ENCODE measurements at regions not wholly inside any gene's neighbourhood (a gene's known extent, or its start where the extent isn't known, plus 50 kb on each side); places are given as distances from the start of the nearest gene placed in this dataset.

GRCh38 chr3:87614998-87615397 lies 338.6 kb upstream of the POU1F1 start:
- no peaks in the 10 kb centered on the region for H3K4me1 ChIP-seq (ENCODE audit: insufficient read depth, insufficient read length)
- no peak for DNase-seq (ENCODE audit: low read depth, low spot score)
- H3K36me3 ChIP-seq (ENCODE audit: insufficient read depth, insufficient read length, low read length), result no peaks in the 10 kb centered on the region
- H3K9ac ChIP-seq (ENCODE audit: insufficient read length, low read depth), result no peak overlapping the region
- H3K27me3 ChIP-seq (ENCODE audit: insufficient read depth, insufficient read length), result no peaks in the 10 kb centered on the region
- H3K9me3 ChIP-seq (ENCODE audit: insufficient read depth, low read length), result peaks cover 32% of the 10 kb centered on the region
- TF ChIP-seq ZNF274 (IDR thresholded peaks at IDR 0.05; ENCODE audit: low read depth, low read length), result no peak
- no peak for TF ChIP-seq YY1 (IDR thresholded peaks at IDR 0.05; ENCODE audit: insufficient read depth, insufficient read length)
- no peak for TF ChIP-seq SUZ12 (IDR thresholded peaks at IDR 0.05; ENCODE audit: extremely low read depth, insufficient read depth, insufficient read length)
- H3K4me3 ChIP-seq (ENCODE audit: insufficient read length, low read depth), result no peak overlapping the region

DNA sequence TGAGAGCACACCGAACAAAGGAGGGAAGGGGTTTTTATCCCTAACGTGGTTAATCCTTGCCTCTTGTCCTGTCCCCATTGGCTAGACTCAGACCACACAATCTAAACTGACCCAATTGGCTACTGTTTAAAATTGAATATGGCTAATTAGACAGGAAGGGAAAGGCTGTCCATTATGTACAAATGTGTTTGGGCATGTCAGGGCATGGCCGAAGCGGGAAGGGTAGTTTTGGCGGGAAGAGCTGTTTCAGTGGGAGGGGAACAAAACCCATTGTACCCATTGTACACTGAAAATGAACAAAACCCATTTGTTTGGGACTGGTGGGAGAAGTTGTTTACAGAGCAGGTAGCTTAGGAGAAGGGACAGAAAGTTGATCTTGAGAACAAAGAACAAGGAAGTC lies 330.9 kb upstream of the POU1F1 start:
- no peak overlapping the region for H3K9ac ChIP-seq (ENCODE audit: insufficient read length, low read depth)
- H3K36me3 ChIP-seq (ENCODE audit: insufficient read depth, insufficient read length, low read length), result no peaks in the 10 kb centered on the region
- TF ChIP-seq SUZ12 (IDR thresholded peaks at IDR 0.05; ENCODE audit: extremely low read depth, insufficient read depth, insufficient read length) (no peak), ZNF274 (IDR thresholded peaks at IDR 0.05; ENCODE audit: low read depth, low read length) (no peak), YY1 (IDR thresholded peaks at IDR 0.05; ENCODE audit: insufficient read depth, insufficient read length) (no peak)
- DNase-seq (ENCODE audit: low read depth, low spot score), result no peak
- no peaks in the 10 kb centered on the region for H3K4me1 ChIP-seq (ENCODE audit: insufficient read depth, insufficient read length)
- H3K9me3 ChIP-seq (ENCODE audit: insufficient read depth, low read length), result peaks cover 23% of the 10 kb centered on the region
- H3K27me3 ChIP-seq (ENCODE audit: insufficient read depth, insufficient read length), result no peaks in the 10 kb centered on the region
- no peak overlapping the region for H3K4me3 ChIP-seq (ENCODE audit: insufficient read length, low read depth)

DNA sequence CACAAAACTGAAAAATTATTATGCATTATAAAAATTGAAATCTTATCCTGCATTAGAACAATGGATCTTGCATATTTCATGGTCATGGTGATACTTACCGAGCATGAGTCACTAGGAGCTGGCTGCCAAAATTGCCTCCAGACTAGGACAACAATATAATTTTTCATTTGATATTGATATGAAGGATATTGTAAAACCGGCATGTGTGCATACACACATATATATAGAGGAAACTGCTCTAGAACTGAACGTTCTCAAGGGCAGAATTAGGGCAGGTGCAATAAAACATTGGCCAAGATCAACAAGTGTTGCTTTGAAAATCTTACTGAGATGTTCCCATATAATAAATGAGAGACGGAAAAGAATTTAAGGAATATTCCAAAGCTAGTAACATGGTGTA lies 319.4 kb upstream of the POU1F1 start:
- peaks cover 9% of the 10 kb centered on the region; the same call in 1 of the 2 replicates for H3K9me3 ChIP-seq (ENCODE audit: insufficient read depth, low read length)
- no peak for TF ChIP-seq SUZ12 (IDR thresholded peaks at IDR 0.05; ENCODE audit: extremely low read depth, insufficient read depth, insufficient read length)
- no peak for TF ChIP-seq YY1 (IDR thresholded peaks at IDR 0.05; ENCODE audit: insufficient read depth, insufficient read length)
- TF ChIP-seq ZNF274 (IDR thresholded peaks at IDR 0.05; ENCODE audit: low read depth, low read length), result no peak
- H3K36me3 ChIP-seq (ENCODE audit: insufficient read depth, insufficient read length, low read length), result no peaks in the 10 kb centered on the region
- H3K4me1 ChIP-seq (ENCODE audit: insufficient read depth, insufficient read length), result no peaks in the 10 kb centered on the region
- DNase-seq (ENCODE audit: low read depth, low spot score), result no peak
- H3K9ac ChIP-seq (ENCODE audit: insufficient read length, low read depth), result no peak overlapping the region
- no peaks in the 10 kb centered on the region for H3K27me3 ChIP-seq (ENCODE audit: insufficient read depth, insufficient read length)
- no peak overlapping the region for H3K4me3 ChIP-seq (ENCODE audit: insufficient read length, low read depth)

DNA sequence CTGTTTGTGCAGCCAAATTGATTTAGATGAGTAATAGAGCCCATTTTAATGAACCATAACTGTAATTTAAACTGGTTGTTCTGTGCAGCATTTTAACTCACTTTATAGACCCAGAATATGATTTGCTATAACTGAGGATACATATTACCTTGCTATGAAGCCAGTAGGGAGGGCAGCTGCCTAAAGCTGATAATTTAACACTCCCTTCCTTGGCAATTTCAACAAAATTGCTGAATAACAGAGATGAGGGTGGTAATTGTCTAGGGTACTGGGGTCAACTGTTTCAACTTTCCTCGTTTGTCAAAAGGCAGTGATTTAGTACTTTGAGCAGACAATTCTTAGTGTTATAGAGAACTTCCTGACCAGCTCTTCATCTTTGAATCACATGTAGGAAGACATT lies 304.9 kb upstream of the POU1F1 start:
- DNase-seq (ENCODE audit: low read depth, low spot score), result no peak

GRCh38 chr3:87576752-87577151 lies 300.4 kb upstream of the POU1F1 start:
- no peak for DNase-seq (ENCODE audit: low read depth, low spot score)
- Histone ChIP-seq H3K27me3 (ENCODE audit: insufficient read depth, insufficient read length) (no peaks in the 10 kb centered on the region), H3K4me1 (ENCODE audit: insufficient read depth, insufficient read length) (no peaks in the 10 kb centered on the region), H3K9ac (ENCODE audit: insufficient read length, low read depth) (no peak overlapping the region), H3K4me3 (ENCODE audit: insufficient read length, low read depth) (no peak overlapping the region), H3K36me3 (ENCODE audit: insufficient read depth, insufficient read length, low read length) (no peaks in the 10 kb centered on the region), H3K9me3 (ENCODE audit: insufficient read depth, low read length) (no peaks in the 10 kb centered on the region)
- TF ChIP-seq YY1 (IDR thresholded peaks at IDR 0.05; ENCODE audit: insufficient read depth, insufficient read length) (no peak), SUZ12 (IDR thresholded peaks at IDR 0.05; ENCODE audit: extremely low read depth, insufficient read depth, insufficient read length) (no peak), ZNF274 (IDR thresholded peaks at IDR 0.05; ENCODE audit: low read depth, low read length) (no peak)

More for the DNA sequence above, 304.9 kb upstream of the POU1F1 start:
- Histone ChIP-seq H3K4me1 (ENCODE audit: insufficient read depth, insufficient read length) (no peaks in the 10 kb centered on the region), H3K4me3 (ENCODE audit: insufficient read length, low read depth) (no peak overlapping the region), H3K9ac (ENCODE audit: insufficient read length, low read depth) (no peak overlapping the region), H3K36me3 (ENCODE audit: insufficient read depth, insufficient read length, low read length) (no peaks in the 10 kb centered on the region), H3K27me3 (ENCODE audit: insufficient read depth, insufficient read length) (no peaks in the 10 kb centered on the region), H3K9me3 (ENCODE audit: insufficient read depth, low read length) (no peaks in the 10 kb centered on the region)
- no peak for TF ChIP-seq SUZ12 (IDR thresholded peaks at IDR 0.05; ENCODE audit: extremely low read depth, insufficient read depth, insufficient read length)
- TF ChIP-seq ZNF274 (IDR thresholded peaks at IDR 0.05; ENCODE audit: low read depth, low read length), result no peak
- TF ChIP-seq YY1 (IDR thresholded peaks at IDR 0.05; ENCODE audit: insufficient read depth, insufficient read length), result no peak

- Histone ChIP-seq H3K4me3 (ENCODE audit: insufficient read length, low read depth) (no peak overlapping the region), H3K4me1 (ENCODE audit: insufficient read depth, insufficient read length) (no peaks in the 10 kb centered on the region), H3K9ac (ENCODE audit: insufficient read length, low read depth) (no peak overlapping the region), H3K27me3 (ENCODE audit: insufficient read depth, insufficient read length) (no peaks in the 10 kb centered on the region), H3K36me3 (ENCODE audit: insufficient read depth, insufficient read length, low read length) (no peaks in the 10 kb centered on the region), H3K9me3 (ENCODE audit: insufficient read depth, low read length) (no peaks in the 10 kb centered on the region)
- DNase-seq (ENCODE audit: low read depth, low spot score), result no peak
- TF ChIP-seq SUZ12 (IDR thresholded peaks at IDR 0.05; ENCODE audit: extremely low read depth, insufficient read depth, insufficient read length) (no peak), YY1 (IDR thresholded peaks at IDR 0.05; ENCODE audit: insufficient read depth, insufficient read length) (no peak), ZNF274 (IDR thresholded peaks at IDR 0.05; ENCODE audit: low read depth, low read length) (no peak)
These were observed 299.2 kb upstream of the POU1F1 start for GRCh38 chr3:87575550-87575949.

GRCh38 chr3:87568331-87568730 lies 291.9 kb upstream of the POU1F1 start:
- Histone ChIP-seq H3K9me3 (ENCODE audit: insufficient read depth, low read length) (no peaks in the 10 kb centered on the region), H3K36me3 (ENCODE audit: insufficient read depth, insufficient read length, low read length) (no peaks in the 10 kb centered on the region), H3K4me1 (ENCODE audit: insufficient read depth, insufficient read length) (no peaks in the 10 kb centered on the region), H3K27me3 (ENCODE audit: insufficient read depth, insufficient read length) (no peaks in the 10 kb centered on the region), H3K9ac (ENCODE audit: insufficient read length, low read depth) (no peak overlapping the region), H3K4me3 (ENCODE audit: insufficient read length, low read depth) (no peak overlapping the region)
- no peak for DNase-seq (ENCODE audit: low read depth, low spot score)
- TF ChIP-seq YY1 (IDR thresholded peaks at IDR 0.05; ENCODE audit: insufficient read depth, insufficient read length) (no peak), SUZ12 (IDR thresholded peaks at IDR 0.05; ENCODE audit: extremely low read depth, insufficient read depth, insufficient read length) (no peak), ZNF274 (IDR thresholded peaks at IDR 0.05; ENCODE audit: low read depth, low read length) (no peak)

All from NT2/D1 (cell line).